ENCODE measurements at regions not wholly inside any gene's neighbourhood (a gene's known extent, or its start where the extent isn't known, plus 50 kb on each side); places are given as distances from the start of the nearest gene placed in this dataset.
"Not testable (repeated sequence)": the region's sequence is repeated elsewhere in the genome, so short reads cannot be mapped to it uniquely, and the experiment has no call there.

DNA sequence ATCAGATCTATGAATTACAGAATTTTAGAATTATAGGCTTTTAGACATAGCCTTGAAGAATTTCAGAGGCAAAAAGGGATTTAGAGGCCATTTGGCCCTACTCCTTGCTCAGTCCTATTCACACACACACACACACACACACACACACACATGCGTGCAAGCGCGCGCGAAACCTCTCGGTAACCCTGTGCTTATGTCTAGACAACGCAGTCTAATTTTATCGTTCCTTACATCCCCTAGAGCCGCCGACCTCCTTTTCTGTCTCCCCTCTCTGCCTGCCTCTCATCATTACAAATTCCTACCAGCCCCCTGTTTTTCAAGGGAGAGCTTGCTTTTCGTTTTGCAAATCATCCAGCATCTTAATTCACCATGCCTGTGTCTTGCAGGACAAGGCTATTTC is 252.1 kb downstream of the FOXD2 start:
- H3K9me2 ChIP-seq (ENCODE audit: insufficient read depth): no peaks in the 10 kb centered on the region
- 88 to 93% methylated on average over 11 of the region's 11 CpGs for WGBS, 2 experiments (ENCODE audit: low coverage in 1 of 2, low lambda C conversion rate in 2 of 2, missing lambda C conversion rate in 2 of 2)

DNA sequence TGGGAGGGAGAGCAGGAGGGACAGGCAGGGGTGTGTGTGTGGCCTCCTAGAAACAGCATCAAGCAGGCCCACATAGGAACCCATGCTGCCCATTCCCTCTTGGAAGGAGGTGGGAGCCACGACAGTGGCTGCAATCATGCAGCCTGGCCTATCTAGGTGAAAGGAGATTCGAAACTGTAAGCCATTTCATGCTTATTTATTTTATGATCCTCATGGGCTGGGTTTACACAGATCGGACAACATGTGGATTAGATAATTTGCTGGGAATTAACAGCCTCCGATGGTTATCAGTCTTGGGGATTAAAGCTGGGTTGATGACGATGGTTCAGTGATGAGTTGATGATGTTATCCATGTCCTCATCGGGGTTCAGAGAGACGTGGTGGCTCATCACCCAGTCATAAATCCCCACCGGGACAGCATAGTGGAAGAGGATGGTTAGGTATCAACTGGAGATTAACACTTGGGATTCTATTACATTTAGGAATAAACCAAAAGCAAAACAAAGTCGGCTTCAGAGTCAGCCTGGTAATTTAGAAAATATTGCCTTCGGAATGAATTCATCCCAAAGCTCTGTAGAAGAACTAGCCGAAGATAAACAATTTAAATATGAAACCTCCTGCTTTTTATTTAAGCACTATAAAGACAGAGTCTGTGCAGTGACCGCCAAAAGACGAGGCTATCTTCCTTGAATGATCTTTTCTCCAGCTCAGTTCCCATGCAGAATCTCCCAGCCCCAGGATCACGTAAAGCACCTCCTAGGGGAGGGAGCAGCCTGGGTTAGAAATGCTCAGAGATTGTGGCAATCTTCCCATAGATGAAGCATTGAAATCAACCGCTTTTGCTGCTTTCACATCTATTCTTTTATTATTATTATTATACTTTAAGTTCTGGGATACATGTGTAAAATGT is 252.8 kb downstream of the FOXD2 start:
- in situ Hi-C loops (cut with MboI): no loop called here
- H3K27me3 ChIP-seq (replicated peaks; ENCODE audit: insufficient read depth): peaks cover 8% of the 10 kb centered on the region; the same call in 1 of the 2 replicates

More for the DNA sequence above, 252.1 kb downstream of the FOXD2 start:
- Histone ChIP-seq H3K79me2 (ENCODE audit: insufficient read depth) (no peaks in the 10 kb centered on the region), H3K4me2 (ENCODE audit: unreplicated experiment) (no peak overlapping the region), H4K20me1 (ENCODE audit: insufficient read depth) (no peaks in the 10 kb centered on the region), H3K27ac (no peak overlapping the region), H2AFZ (no peak overlapping the region), H3K36me3 (ENCODE audit: low read depth) (no peaks in the 10 kb centered on the region), H3K9ac (no peak overlapping the region), H3F3A (ENCODE audit: insufficient read depth) (no peaks in the 10 kb centered on the region), H3K27me3 (replicated peaks; ENCODE audit: insufficient read depth) (peaks cover 8% of the 10 kb centered on the region), H3K9me3 (ENCODE audit: low read depth) (no peaks in the 10 kb centered on the region), H3K4me3 (no peak overlapping the region), H3K4me1 (ENCODE audit: insufficient read depth) (no peaks in the 10 kb centered on the region)
- DNase-seq: no peak
- in situ Hi-C loops (cut with MboI): no loop called here
- TF ChIP-seq EZH2phosphoT487 (IDR thresholded peaks at IDR 0.05; ENCODE audit: insufficient read depth, low read depth): no peak
- TF ChIP-seq EZH2 (IDR thresholded peaks at IDR 0.05; ENCODE audit: insufficient read depth, poor library complexity, severe bottlenecking): no peak

DNA sequence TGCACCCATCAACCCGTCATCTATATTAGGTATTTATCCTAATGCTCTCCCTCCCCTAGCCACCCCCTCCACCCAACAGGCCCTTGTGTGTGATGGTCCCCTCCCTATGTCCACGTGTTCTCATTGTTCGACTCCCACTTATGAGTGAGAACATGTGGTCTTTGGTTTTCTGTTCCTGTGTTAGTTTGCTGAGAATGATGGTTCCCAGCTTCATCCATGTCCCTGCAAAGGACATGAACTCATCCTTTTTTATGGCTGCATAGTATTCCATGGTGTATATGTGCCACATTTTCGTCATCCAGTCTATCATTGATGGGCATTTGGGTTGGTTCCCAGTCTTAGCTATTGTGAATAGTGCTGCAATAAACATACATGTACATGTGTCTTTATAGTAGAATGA is 253.4 kb downstream of the FOXD2 start:
- H3K27ac ChIP-seq; H3K79me2 ChIP-seq (ENCODE audit: insufficient read depth); H3K4me2 ChIP-seq (ENCODE audit: unreplicated experiment); H2AFZ ChIP-seq; H3K4me1 ChIP-seq (ENCODE audit: insufficient read depth); DNase-seq; H3K9me3 ChIP-seq (ENCODE audit: low read depth); H3K27me3 ChIP-seq (replicated peaks; ENCODE audit: insufficient read depth); H3K9ac ChIP-seq; in situ Hi-C loops (cut with MboI); H3K36me3 ChIP-seq (ENCODE audit: low read depth); H3F3A ChIP-seq (ENCODE audit: insufficient read depth); H3K4me3 ChIP-seq; H3K9me2 ChIP-seq (ENCODE audit: insufficient read depth); H4K20me1 ChIP-seq (ENCODE audit: insufficient read depth): not testable (repeated sequence)
- WGBS, 2 experiments (ENCODE audit: low coverage in 1 of 2, low lambda C conversion rate in 2 of 2, missing lambda C conversion rate in 2 of 2): 70 to 81% methylated on average over 4 of the region's 4 CpGs

More for the DNA sequence above, 252.8 kb downstream of the FOXD2 start:
- TF ChIP-seq EZH2phosphoT487 (IDR thresholded peaks at IDR 0.05; ENCODE audit: insufficient read depth, low read depth): no peak
- TF ChIP-seq EZH2 (IDR thresholded peaks at IDR 0.05; ENCODE audit: insufficient read depth, poor library complexity, severe bottlenecking): no peak
- H2AFZ ChIP-seq: no peak overlapping the region
- WGBS, 2 experiments (ENCODE audit: low coverage in 1 of 2, low lambda C conversion rate in 2 of 2, missing lambda C conversion rate in 2 of 2): 67 to 72% methylated on average over 15 of the region's 15 CpGs
- H3K4me2 ChIP-seq (ENCODE audit: unreplicated experiment): no peak overlapping the region
- no peaks in the 10 kb centered on the region for H3K9me2 ChIP-seq (ENCODE audit: insufficient read depth)
- no peaks in the 10 kb centered on the region for H3K36me3 ChIP-seq (ENCODE audit: low read depth)
- no peaks in the 10 kb centered on the region for H3F3A ChIP-seq (ENCODE audit: insufficient read depth)
- H3K4me1 ChIP-seq (ENCODE audit: insufficient read depth): no peaks in the 10 kb centered on the region
- H4K20me1 ChIP-seq (ENCODE audit: insufficient read depth): no peaks in the 10 kb centered on the region
- no peak overlapping the region for H3K9ac ChIP-seq
- no peaks in the 10 kb centered on the region for H3K9me3 ChIP-seq (ENCODE audit: low read depth)
- H3K79me2 ChIP-seq (ENCODE audit: insufficient read depth): no peaks in the 10 kb centered on the region
- no peak for DNase-seq
- no peak overlapping the region for H3K27ac ChIP-seq
- no peak overlapping the region for H3K4me3 ChIP-seq

DNA sequence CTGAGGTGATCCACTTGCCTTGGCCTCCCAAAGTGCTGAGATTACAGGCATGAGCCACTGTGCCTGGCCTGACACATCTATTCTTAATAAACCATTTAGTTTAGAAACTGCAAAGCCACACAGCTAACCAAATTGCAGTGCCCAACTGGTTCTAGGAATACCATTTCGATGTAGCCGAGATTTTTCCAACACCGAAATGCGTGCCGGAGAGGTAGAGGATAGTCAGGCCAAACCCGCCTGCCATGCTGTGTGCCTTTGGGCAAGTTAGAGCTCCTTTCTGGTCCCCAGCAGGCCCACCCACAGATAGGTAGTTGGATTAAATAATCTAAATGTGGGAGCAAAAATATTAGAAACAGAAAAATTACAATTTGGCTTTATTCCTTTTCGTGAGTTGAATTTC is 254.4 kb downstream of the FOXD2 start:
- Histone ChIP-seq H3K36me3 (ENCODE audit: low read depth) (no peaks in the 10 kb centered on the region), H3K4me2 (ENCODE audit: unreplicated experiment) (no peak overlapping the region), H3K9me2 (ENCODE audit: insufficient read depth) (no peaks in the 10 kb centered on the region), H3K4me1 (ENCODE audit: insufficient read depth) (no peaks in the 10 kb centered on the region), H2AFZ (no peak overlapping the region), H3F3A (ENCODE audit: insufficient read depth) (no peaks in the 10 kb centered on the region), H3K9ac (no peak overlapping the region), H3K79me2 (ENCODE audit: insufficient read depth) (no peaks in the 10 kb centered on the region), H3K27me3 (replicated peaks; ENCODE audit: insufficient read depth) (peaks cover 8% of the 10 kb centered on the region; the same call in 1 of the 2 replicates), H4K20me1 (ENCODE audit: insufficient read depth) (no peaks in the 10 kb centered on the region), H3K9me3 (ENCODE audit: low read depth) (no peaks in the 10 kb centered on the region), H3K27ac (no peak overlapping the region), H3K4me3 (no peak overlapping the region)
- in situ Hi-C loops (cut with MboI): no loop called here
- 89% methylated on average over 7 of the region's 7 CpGs for WGBS, 2 experiments (ENCODE audit: low coverage in 1 of 2, low lambda C conversion rate in 2 of 2, missing lambda C conversion rate in 2 of 2)
- no peak for TF ChIP-seq EZH2 (IDR thresholded peaks at IDR 0.05; ENCODE audit: insufficient read depth, poor library complexity, severe bottlenecking)
- no peak for TF ChIP-seq EZH2phosphoT487 (IDR thresholded peaks at IDR 0.05; ENCODE audit: insufficient read depth, low read depth)
- DNase-seq: no peak
